ENCODE measurements at regions not wholly inside any gene's neighbourhood (a gene's known extent, or its start where the extent isn't known, plus 50 kb on each side); places are given as distances from the start of the nearest gene placed in this dataset.
A peak's percentile ranks its signal among the peaks of the same experiment; 100 is the strongest.

DNA sequence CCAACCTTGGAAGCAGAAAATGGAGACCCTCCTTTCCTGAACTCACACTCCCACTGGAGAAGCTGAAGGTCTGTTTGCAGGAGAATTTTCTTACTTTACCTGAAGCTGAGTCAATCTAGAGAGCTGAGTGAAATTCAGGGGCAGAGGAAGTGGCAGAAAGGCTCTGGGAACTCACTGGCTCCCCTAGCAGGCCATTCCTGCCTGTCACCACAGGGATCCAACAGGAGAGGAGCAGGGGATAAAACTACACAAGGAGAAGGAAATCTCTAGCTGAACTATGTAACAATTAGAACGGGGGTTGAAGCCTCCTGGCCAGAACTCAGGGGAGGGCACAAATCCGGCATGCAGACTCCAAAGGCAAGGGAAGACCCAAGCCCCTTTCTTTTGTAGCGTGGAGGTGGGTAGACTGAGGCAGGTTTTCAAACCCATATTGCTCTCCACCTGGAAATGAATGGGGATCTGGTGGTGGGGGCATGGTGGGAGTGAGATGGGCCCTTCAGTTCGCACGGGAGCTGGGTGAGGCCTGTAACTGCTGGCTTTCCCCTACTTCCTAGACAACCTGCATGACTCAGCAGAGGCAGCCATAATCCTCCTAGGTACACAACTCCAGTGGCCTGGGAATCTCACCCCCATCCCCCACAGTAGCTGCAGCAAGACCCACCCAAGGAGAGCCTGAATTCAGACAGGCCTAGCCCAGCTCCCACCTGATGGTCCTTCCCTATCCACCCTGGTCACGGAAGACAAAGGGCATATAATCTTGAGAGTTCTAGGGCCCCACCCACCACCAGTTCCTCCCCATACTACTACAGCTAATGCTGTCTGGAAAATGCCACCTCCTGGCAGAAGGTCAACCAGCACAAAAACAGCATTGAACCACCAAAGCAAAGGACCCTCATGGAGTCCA is 158.1 kb downstream of the LTN1 start:
- no peak overlapping the region for H3K4me3 ChIP-seq (replicated peaks; ENCODE audit: low read depth, low read length)
- TF ChIP-seq, protein P1, sequence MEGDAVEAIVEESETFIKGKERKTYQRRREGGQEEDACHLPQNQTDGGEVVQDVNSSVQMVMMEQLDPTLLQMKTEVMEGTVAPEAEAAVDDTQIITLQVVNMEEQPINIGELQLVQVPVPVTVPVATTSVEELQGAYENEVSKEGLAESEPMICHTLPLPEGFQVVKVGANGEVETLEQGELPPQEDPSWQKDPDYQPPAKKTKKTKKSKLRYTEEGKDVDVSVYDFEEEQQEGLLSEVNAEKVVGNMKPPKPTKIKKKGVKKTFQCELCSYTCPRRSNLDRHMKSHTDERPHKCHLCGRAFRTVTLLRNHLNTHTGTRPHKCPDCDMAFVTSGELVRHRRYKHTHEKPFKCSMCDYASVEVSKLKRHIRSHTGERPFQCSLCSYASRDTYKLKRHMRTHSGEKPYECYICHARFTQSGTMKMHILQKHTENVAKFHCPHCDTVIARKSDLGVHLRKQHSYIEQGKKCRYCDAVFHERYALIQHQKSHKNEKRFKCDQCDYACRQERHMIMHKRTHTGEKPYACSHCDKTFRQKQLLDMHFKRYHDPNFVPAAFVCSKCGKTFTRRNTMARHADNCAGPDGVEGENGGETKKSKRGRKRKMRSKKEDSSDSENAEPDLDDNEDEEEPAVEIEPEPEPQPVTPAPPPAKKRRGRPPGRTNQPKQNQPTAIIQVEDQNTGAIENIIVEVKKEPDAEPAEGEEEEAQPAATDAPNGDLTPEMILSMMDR (IDR thresholded peaks at IDR 0.05; ENCODE audit: low read length, missing control alignments), result no peak

DNA sequence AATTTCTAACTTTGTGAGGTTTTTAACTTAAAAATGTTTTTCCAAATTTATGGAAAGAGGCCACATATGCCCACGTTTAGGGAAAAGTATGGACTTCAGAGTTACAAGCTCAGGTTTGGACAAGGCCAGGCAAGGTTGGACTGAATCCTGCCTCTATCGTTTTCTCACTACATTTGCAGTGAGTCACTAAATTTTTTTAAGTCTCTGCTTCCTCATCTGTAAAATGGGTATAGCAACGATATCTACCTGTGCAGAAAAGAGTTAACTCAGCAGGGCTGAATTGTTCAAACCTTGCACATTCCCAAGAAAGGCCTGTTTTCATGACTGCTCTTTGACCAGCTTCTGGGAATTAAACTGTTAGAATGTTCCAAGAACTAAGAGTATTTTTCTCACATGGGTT is 159.1 kb downstream of the LTN1 start:
- no peak for DNase-seq (ENCODE audit: low read depth)
- TF ChIP-seq, protein P1 (IDR thresholded peaks at IDR 0.05; ENCODE audit: low read length, missing control alignments), result no peak
- no peak overlapping the region for H3K4me3 ChIP-seq (replicated peaks; ENCODE audit: low read depth, low read length)

More for the DNA sequence above, 158.1 kb downstream of the LTN1 start:
- DNase-seq (ENCODE audit: low read depth), result no peak

- TF ChIP-seq, protein P1 (IDR thresholded peaks at IDR 0.05; ENCODE audit: low read length, missing control alignments), result no peak
- no peak for DNase-seq (ENCODE audit: low read depth)
- no peak overlapping the region for H3K4me3 ChIP-seq (replicated peaks; ENCODE audit: low read depth, low read length)
Measured at GRCh38 chr21:28833182-28833581, 159.5 kb downstream of the LTN1 start.

- TF ChIP-seq, protein P1 (IDR thresholded peaks at IDR 0.05; ENCODE audit: low read length, missing control alignments), result no peak
- no peak for DNase-seq (ENCODE audit: low read depth)
- H3K4me3 ChIP-seq (replicated peaks; ENCODE audit: low read depth, low read length), result no peak overlapping the region
Measured at GRCh38 chr21:28832715-28833061, 160.0 kb downstream of the LTN1 start.

DNA sequence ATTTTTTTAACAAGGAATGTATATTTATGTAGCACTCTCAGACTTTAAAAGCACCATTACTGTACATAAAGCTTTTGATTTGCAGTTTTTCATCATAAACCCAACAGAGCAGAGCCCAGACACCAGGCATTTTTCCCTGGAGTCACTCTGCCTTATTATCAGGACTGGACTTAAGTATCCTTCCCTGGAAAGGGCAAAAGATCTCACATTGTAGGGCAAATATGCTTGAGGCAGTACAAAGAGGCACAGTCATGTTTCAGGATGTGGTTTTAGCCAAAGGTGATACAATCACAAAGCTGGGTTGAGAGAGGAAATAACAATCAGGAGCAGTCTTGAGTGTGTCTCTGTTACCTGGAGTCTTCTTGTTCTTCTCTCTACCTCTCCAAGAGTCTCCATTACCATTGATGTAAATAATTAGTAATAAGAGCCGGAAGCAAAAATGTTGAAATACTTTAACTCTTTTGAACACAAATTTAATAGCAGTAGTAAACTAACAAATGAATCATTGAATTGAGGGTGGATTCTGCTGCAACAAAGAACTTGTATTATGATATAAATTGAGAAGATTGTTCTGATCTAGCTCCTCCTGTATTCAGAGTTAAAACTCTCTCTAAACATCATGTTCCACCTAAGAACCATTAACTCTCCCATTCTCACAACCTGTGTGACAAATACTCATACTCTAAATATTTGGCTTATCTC is 160.5 kb downstream of the LTN1 start:
- H3K4me3 ChIP-seq (replicated peaks; ENCODE audit: low read depth, low read length), result no peak overlapping the region
- TF ChIP-seq, protein P1 (IDR thresholded peaks at IDR 0.05; ENCODE audit: low read length, missing control alignments), result no peak
- peak; percentile 22 for DNase-seq (ENCODE audit: low read depth)

DNA sequence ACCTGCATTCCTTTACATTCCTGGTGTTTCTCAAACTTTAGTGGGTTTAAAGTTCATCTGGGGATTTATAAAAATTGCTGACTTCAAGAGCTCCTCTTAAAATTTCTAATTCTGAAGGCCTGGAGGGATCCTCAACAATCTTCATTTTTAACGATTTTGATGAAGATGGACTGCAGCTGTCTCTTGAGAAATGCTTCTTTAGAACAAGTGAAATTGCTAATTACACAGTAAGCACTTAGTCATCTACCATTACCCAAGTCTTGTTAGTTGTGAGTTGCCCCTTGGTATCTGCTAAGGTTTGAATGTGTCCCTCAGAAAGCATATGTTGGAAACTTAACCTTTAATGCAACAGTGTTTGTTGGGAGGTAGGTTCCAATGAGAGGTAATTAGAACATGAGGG is 163.7 kb downstream of the LTN1 start:
- DNase-seq (ENCODE audit: low read depth), result no peak
- no peak overlapping the region for H3K4me3 ChIP-seq (replicated peaks; ENCODE audit: low read depth, low read length)
- TF ChIP-seq, protein P1 (IDR thresholded peaks at IDR 0.05; ENCODE audit: low read length, missing control alignments), result no peak
